ENCODE measurements at regions not wholly inside any gene's neighbourhood (a gene's known extent, or its start where the extent isn't known, plus 50 kb on each side); places are given as distances from the start of the nearest gene placed in this dataset.
"Not testable (repeated sequence)": the region's sequence is repeated elsewhere in the genome, so short reads cannot be mapped to it uniquely, and the experiment has no call there.

- not testable (repeated sequence) for FAIRE-seq; DNase-seq (ENCODE audit: insufficient read length, low spot score)
These were observed 132.7 kb downstream of the SNX10 start for GRCh38 chr7:26424319-26424718.

- no peak for FAIRE-seq
- DNase-seq (ENCODE audit: insufficient read length, low spot score), result no peak
These were observed 134.0 kb downstream of the SNX10 start for GRCh38 chr7:26425655-26426054.

- FAIRE-seq, result no peak
- DNase-seq (ENCODE audit: insufficient read length, low spot score), result no peak
These were observed 134.4 kb downstream of the SNX10 start for GRCh38 chr7:26426096-26426495.

- no peak for FAIRE-seq
- no peak for DNase-seq (ENCODE audit: insufficient read length, low spot score)
These were observed 136.9 kb downstream of the SNX10 start for GRCh38 chr7:26428571-26428970.

GRCh38 chr7:26429168-26429567 lies 137.5 kb downstream of the SNX10 start:
- DNase-seq (ENCODE audit: insufficient read length, low spot score) (no peak), FAIRE-seq (no peak)

- DNase-seq (ENCODE audit: insufficient read length, low spot score) (no peak), FAIRE-seq (no peak)
These were observed 143.3 kb downstream of the SNX10 start for GRCh38 chr7:26434974-26435373.

- DNase-seq (ENCODE audit: insufficient read length, low spot score) (no peak), FAIRE-seq (no peak)
These were observed 145.4 kb downstream of the SNX10 start for GRCh38 chr7:26437003-26437532.

- FAIRE-seq, result no peak
- no peak for DNase-seq (ENCODE audit: insufficient read length, low spot score)
These were observed 146.4 kb downstream of the SNX10 start for GRCh38 chr7:26438078-26438477.

GRCh38 chr7:26439521-26440232 lies 148.0 kb downstream of the SNX10 start:
- DNase-seq (ENCODE audit: insufficient read length, low spot score) (no peak), FAIRE-seq (no peak)

- DNase-seq (ENCODE audit: insufficient read length, low spot score) (no peak), FAIRE-seq (no peak)
These were observed 148.8 kb downstream of the SNX10 start for GRCh38 chr7:26440233-26441001.

- no peak for DNase-seq (ENCODE audit: insufficient read length, low spot score)
- FAIRE-seq, result no peak
These were observed 149.4 kb downstream of the SNX10 start for GRCh38 chr7:26441002-26441521.

- FAIRE-seq (no peak), DNase-seq (ENCODE audit: insufficient read length, low spot score) (no peak)
These were observed 150.1 kb downstream of the SNX10 start for GRCh38 chr7:26441611-26442277.

GRCh38 chr7:26443006-26443405 lies 151.3 kb downstream of the SNX10 start:
- no peak for FAIRE-seq
- no peak for DNase-seq (ENCODE audit: insufficient read length, low spot score)

GRCh38 chr7:26443751-26444150 lies 152.1 kb downstream of the SNX10 start:
- DNase-seq (ENCODE audit: insufficient read length, low spot score) (no peak), FAIRE-seq (no peak)

- DNase-seq (ENCODE audit: insufficient read length, low spot score) (no peak), FAIRE-seq (no peak)
These were observed 152.9 kb downstream of the SNX10 start for GRCh38 chr7:26444555-26444954.

GRCh38 chr7:26447116-26447515 lies 155.5 kb downstream of the SNX10 start:
- no peak for DNase-seq (ENCODE audit: insufficient read length, low spot score)
- no peak for FAIRE-seq

GRCh38 chr7:26449175-26450165 lies 157.8 kb downstream of the SNX10 start:
- no peak for DNase-seq (ENCODE audit: insufficient read length, low spot score)

GRCh38 chr7:26451997-26452396 lies 160.3 kb downstream of the SNX10 start:
- no peak for DNase-seq (ENCODE audit: insufficient read length, low spot score)

More at GRCh38 chr7:26449175-26450165, 157.8 kb downstream of the SNX10 start:
- FAIRE-seq, result no peak

GRCh38 chr7:26454180-26454579 lies 162.5 kb downstream of the SNX10 start:
- no peak for DNase-seq (ENCODE audit: insufficient read length, low spot score)
- FAIRE-seq, result no peak

More at GRCh38 chr7:26451997-26452396, 160.3 kb downstream of the SNX10 start:
- no peak for FAIRE-seq
